MCF 10A (cell line): ENCODE measurements at regions not wholly inside any gene's neighbourhood (a gene's known extent, or its start where the extent isn't known, plus 50 kb on each side); places are given as distances from the start of the nearest gene placed in this dataset.

Experiments
- BruUV-seq: library from RNA; stranded (reverse); fragments of 400-500 nt; replicated peaks from 2 replicates; lab custom pipeline; 2021; lab: Mats Ljungman, UMichigan
- CTCF ChIA-PET: fragments of 300-600 bp; sonication (Branson Sonifier 250); formaldehyde crosslinking; extraction: SDS; loops from one replicate; lab custom pipeline; 2021; ENCODE audit warnings: antibody characterized with exemption, inconsistent platforms; lab: Yijun Ruan, JAX
- POLR2A ChIA-PET: fragments of 300-600, 350-650 bp; sonication (Branson Sonifier 250); formaldehyde crosslinking; extraction: SDS; loops from one replicate; lab custom pipeline; 2020; ENCODE audit warnings: antibody characterized with exemption, inconsistent platforms; lab: Yijun Ruan, JAX
- DNase-seq: peaks from one replicate; pipeline ENCODE4 v3.0.0-alpha.2; 2018; ENCODE audit not compliant: unreplicated experiment
- H3K27ac Mint-ChIP-seq: one replicate; pipeline ENCODE4 v1.8.0; 2022; ENCODE audit warnings: mild to moderate bottlenecking, low read depth, mixed read lengths; ENCODE audit not compliant: unreplicated experiment
- H3K27me3 Mint-ChIP-seq: one replicate; pipeline ENCODE4 v1.8.0; 2022; ENCODE audit warnings: mixed read lengths; ENCODE audit not compliant: insufficient read depth, unreplicated experiment
- H3K36me3 Mint-ChIP-seq: one replicate; pipeline ENCODE4 v1.8.0; 2022; ENCODE audit warnings: mild to moderate bottlenecking, moderate library complexity, mixed read lengths; ENCODE audit not compliant: insufficient read depth, unreplicated experiment
- H3K4me1 Mint-ChIP-seq: one replicate; pipeline ENCODE4 v1.8.0; 2022; ENCODE audit warnings: mixed read lengths; ENCODE audit not compliant: insufficient read depth, unreplicated experiment
- H3K4me3 Mint-ChIP-seq: one replicate; pipeline ENCODE4 v1.8.0; 2022; ENCODE audit warnings: mild to moderate bottlenecking, moderate library complexity, mixed read lengths; ENCODE audit not compliant: unreplicated experiment
- H3K9me3 Mint-ChIP-seq: one replicate; pipeline ENCODE4 v1.8.0; 2022; ENCODE audit warnings: mixed read lengths; ENCODE audit not compliant: unreplicated experiment
- CTCF ChIP-seq: fragments of 200-600 bp; IDR thresholded peaks from one replicate; pipeline ENCODE4 v1.8.0; 2022; ENCODE audit warnings: antibody characterized with exemption, mild to moderate bottlenecking; ENCODE audit not compliant: unreplicated experiment
- intact Hi-C: fragments of 100-400 bp; cut with micrococcal nuclease; formaldehyde crosslinking; loops from 2 replicates; pipeline ENCODE4 v1.14.1; 2022

- Mint-ChIP-seq H3K27ac (no peak overlapping the region), H3K4me3 (no peak overlapping the region), H3K9me3 (no peaks in the 10 kb centered on the region), H3K4me1 (no peaks in the 10 kb centered on the region), H3K36me3 (no peaks in the 10 kb centered on the region), H3K27me3 (no peaks in the 10 kb centered on the region)
- ChIA-PET CTCF (interaction anchor here (0.8 kb wide), 1 partner anchor 10 kb away, joined by 3 read pairs; no protein-coding TSS in a partner anchor), POLR2A (interaction anchor here (0.6 kb wide), 1 partner anchor 136 kb away, joined by 3 read pairs; no protein-coding TSS in a partner anchor)
- no TSS peak for BruUV-seq
- TF ChIP-seq CTCF: no peak
- DNase-seq: no peak
- intact Hi-C loops: no loop called here
Measured at GRCh38 chr5:121299153-121299552, 552.5 kb upstream of the FTMT start.

DNA sequence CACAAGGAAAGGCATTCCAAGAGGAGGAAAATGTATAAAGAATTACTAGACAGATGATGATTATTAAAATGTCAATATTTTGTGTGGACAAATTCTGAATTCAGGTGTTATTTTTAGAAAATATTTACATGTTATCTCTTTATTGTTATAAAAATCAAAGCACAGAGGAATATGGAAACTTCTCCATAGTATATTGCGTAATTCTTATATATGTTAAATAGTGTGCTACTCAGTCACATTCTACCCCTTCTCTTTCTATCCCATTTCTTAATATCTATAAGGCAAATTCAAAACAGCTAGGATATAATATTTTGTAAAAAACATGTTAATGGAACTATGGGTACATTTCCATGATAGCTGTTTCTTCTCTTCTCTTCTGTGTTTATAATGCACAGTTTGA, 546.8 kb upstream of the FTMT start:
- POLR2A ChIA-PET: interaction anchor here (0.6 kb wide), 1 partner anchor 1135 kb away, joined by 3 read pairs; no protein-coding TSS in a partner anchor
- CTCF ChIA-PET: interaction anchor here (1.1 to 1.2 kb wide), 2 partner anchors 13 to 480 kb away, joined by 3 to 4 read pairs; no protein-coding TSS in a partner anchor
- Mint-ChIP-seq H3K9me3 (no peaks in the 10 kb centered on the region), H3K4me3 (no peak overlapping the region), H3K36me3 (no peaks in the 10 kb centered on the region), H3K27me3 (no peaks in the 10 kb centered on the region), H3K4me1 (no peaks in the 10 kb centered on the region), H3K27ac (no peak overlapping the region)
- intact Hi-C loops: no loop called here
- no TSS peak for BruUV-seq
- TF ChIP-seq CTCF: no peak
- no peak for DNase-seq

GRCh38 chr5:121313886-121314285, 537.8 kb upstream of the FTMT start:
- TF ChIP-seq CTCF: no peak
- intact Hi-C loops: no loop called here
- CTCF ChIA-PET: no interaction called here
- no TSS peak for BruUV-seq
- Mint-ChIP-seq H3K9me3 (peaks cover 7% of the 10 kb centered on the region), H3K4me3 (no peak overlapping the region), H3K27me3 (no peaks in the 10 kb centered on the region), H3K36me3 (no peaks in the 10 kb centered on the region), H3K4me1 (peaks cover 16% of the 10 kb centered on the region), H3K27ac (no peak overlapping the region)
- DNase-seq: no peak
- POLR2A ChIA-PET: no interaction called here

- Mint-ChIP-seq H3K36me3 (no peaks in the 10 kb centered on the region), H3K9me3 (peaks cover 7% of the 10 kb centered on the region), H3K4me3 (no peak overlapping the region), H3K27me3 (no peaks in the 10 kb centered on the region), H3K27ac (no peak overlapping the region), H3K4me1 (peaks cover 16% of the 10 kb centered on the region)
- POLR2A ChIA-PET: no interaction called here
- no peak for DNase-seq
- CTCF ChIA-PET: no interaction called here
- intact Hi-C loops: no loop called here
- BruUV-seq: no TSS peak
- TF ChIP-seq CTCF: no peak
Measured at GRCh38 chr5:121315786-121316185, 535.9 kb upstream of the FTMT start.
